ENCODE measurements at regions not wholly inside any gene's neighbourhood (a gene's known extent, or its start where the extent isn't known, plus 50 kb on each side); places are given as distances from the start of the nearest gene placed in this dataset.

GRCh38 chr9:31304576-31304975 is 1079.9 kb upstream of the ACO1 start:
- no peaks in the 10 kb centered on the region for H3K27me3 Mint-ChIP-seq (ENCODE audit: unreplicated experiment)
- peaks cover 2% of the 10 kb centered on the region for H3K9me3 Mint-ChIP-seq (ENCODE audit: unreplicated experiment)
- no peak overlapping the region for H3K4me3 Mint-ChIP-seq (ENCODE audit: unreplicated experiment)
- no peak for DNase-seq
- no peaks in the 10 kb centered on the region for H3K36me3 Mint-ChIP-seq (ENCODE audit: unreplicated experiment)
- TF ChIP-seq, protein P1, sequence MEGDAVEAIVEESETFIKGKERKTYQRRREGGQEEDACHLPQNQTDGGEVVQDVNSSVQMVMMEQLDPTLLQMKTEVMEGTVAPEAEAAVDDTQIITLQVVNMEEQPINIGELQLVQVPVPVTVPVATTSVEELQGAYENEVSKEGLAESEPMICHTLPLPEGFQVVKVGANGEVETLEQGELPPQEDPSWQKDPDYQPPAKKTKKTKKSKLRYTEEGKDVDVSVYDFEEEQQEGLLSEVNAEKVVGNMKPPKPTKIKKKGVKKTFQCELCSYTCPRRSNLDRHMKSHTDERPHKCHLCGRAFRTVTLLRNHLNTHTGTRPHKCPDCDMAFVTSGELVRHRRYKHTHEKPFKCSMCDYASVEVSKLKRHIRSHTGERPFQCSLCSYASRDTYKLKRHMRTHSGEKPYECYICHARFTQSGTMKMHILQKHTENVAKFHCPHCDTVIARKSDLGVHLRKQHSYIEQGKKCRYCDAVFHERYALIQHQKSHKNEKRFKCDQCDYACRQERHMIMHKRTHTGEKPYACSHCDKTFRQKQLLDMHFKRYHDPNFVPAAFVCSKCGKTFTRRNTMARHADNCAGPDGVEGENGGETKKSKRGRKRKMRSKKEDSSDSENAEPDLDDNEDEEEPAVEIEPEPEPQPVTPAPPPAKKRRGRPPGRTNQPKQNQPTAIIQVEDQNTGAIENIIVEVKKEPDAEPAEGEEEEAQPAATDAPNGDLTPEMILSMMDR (IDR thresholded peaks at IDR 0.05; ENCODE audit: partially characterized antibody, unreplicated experiment), result no peak
- H3K4me1 Mint-ChIP-seq (ENCODE audit: low read depth, unreplicated experiment), result peaks cover 7% of the 10 kb centered on the region
- no peak overlapping the region for H3K27ac Mint-ChIP-seq (ENCODE audit: unreplicated experiment)

- H3K4me3 Mint-ChIP-seq (ENCODE audit: unreplicated experiment), result no peak overlapping the region
- no peak for DNase-seq
- H3K36me3 Mint-ChIP-seq (ENCODE audit: unreplicated experiment), result no peaks in the 10 kb centered on the region
- no peaks in the 10 kb centered on the region for H3K27me3 Mint-ChIP-seq (ENCODE audit: unreplicated experiment)
- no peaks in the 10 kb centered on the region for H3K4me1 Mint-ChIP-seq (ENCODE audit: low read depth, unreplicated experiment)
- no peaks in the 10 kb centered on the region for H3K9me3 Mint-ChIP-seq (ENCODE audit: unreplicated experiment)
- H3K27ac Mint-ChIP-seq (ENCODE audit: unreplicated experiment), result no peak overlapping the region
- TF ChIP-seq, protein P1 (IDR thresholded peaks at IDR 0.05; ENCODE audit: partially characterized antibody, unreplicated experiment), result no peak
These were observed 1070.2 kb upstream of the ACO1 start for GRCh38 chr9:31314241-31314640.

- H3K4me3 Mint-ChIP-seq (ENCODE audit: unreplicated experiment), result no peak overlapping the region
- peaks cover 1% of the 10 kb centered on the region for H3K9me3 Mint-ChIP-seq (ENCODE audit: unreplicated experiment)
- DNase-seq, result no peak
- TF ChIP-seq, protein P1 (IDR thresholded peaks at IDR 0.05; ENCODE audit: partially characterized antibody, unreplicated experiment), result no peak
- no peaks in the 10 kb centered on the region for H3K4me1 Mint-ChIP-seq (ENCODE audit: low read depth, unreplicated experiment)
- H3K27ac Mint-ChIP-seq (ENCODE audit: unreplicated experiment), result no peak overlapping the region
- H3K27me3 Mint-ChIP-seq (ENCODE audit: unreplicated experiment), result no peaks in the 10 kb centered on the region
- no peaks in the 10 kb centered on the region for H3K36me3 Mint-ChIP-seq (ENCODE audit: unreplicated experiment)
These were observed 1063.9 kb upstream of the ACO1 start for GRCh38 chr9:31320494-31320893.

- no peak overlapping the region for H3K27ac Mint-ChIP-seq (ENCODE audit: unreplicated experiment)
- TF ChIP-seq, protein P1 (IDR thresholded peaks at IDR 0.05; ENCODE audit: partially characterized antibody, unreplicated experiment), result no peak
- H3K4me3 Mint-ChIP-seq (ENCODE audit: unreplicated experiment), result no peak overlapping the region
- H3K9me3 Mint-ChIP-seq (ENCODE audit: unreplicated experiment), result peaks cover 1% of the 10 kb centered on the region
- no peaks in the 10 kb centered on the region for H3K4me1 Mint-ChIP-seq (ENCODE audit: low read depth, unreplicated experiment)
- no peak for DNase-seq
- H3K27me3 Mint-ChIP-seq (ENCODE audit: unreplicated experiment), result no peaks in the 10 kb centered on the region
- no peaks in the 10 kb centered on the region for H3K36me3 Mint-ChIP-seq (ENCODE audit: unreplicated experiment)
These were observed 1063.2 kb upstream of the ACO1 start for GRCh38 chr9:31321256-31321655.

DNA sequence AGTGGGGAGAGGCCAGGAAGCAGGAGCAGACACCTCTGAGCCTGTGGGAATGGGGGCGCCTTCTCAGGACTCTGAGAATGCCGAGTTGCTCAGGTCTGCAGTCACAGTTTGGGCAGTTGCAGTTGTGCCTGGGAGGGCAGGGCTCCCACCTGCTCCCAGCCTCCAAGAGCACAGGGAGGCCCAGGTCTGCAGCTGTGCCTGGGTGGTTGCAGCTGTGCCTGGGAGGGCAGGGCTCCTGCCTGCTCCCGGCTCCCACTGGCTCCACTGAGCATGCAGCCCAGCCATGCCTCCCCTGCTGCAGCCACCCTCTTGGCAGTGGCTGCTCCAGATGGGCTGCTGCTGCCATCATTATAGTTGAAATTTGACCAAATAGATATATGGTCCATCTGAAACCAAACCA is 1062.8 kb upstream of the ACO1 start:
- no peak for DNase-seq
- Mint-ChIP-seq H3K4me3 (ENCODE audit: unreplicated experiment) (no peak overlapping the region), H3K9me3 (ENCODE audit: unreplicated experiment) (peaks cover 1% of the 10 kb centered on the region), H3K4me1 (ENCODE audit: low read depth, unreplicated experiment) (no peaks in the 10 kb centered on the region), H3K27ac (ENCODE audit: unreplicated experiment) (no peak overlapping the region), H3K36me3 (ENCODE audit: unreplicated experiment) (no peaks in the 10 kb centered on the region), H3K27me3 (ENCODE audit: unreplicated experiment) (peaks cover under 1% of the 10 kb centered on the region)
- TF ChIP-seq, protein P1 (IDR thresholded peaks at IDR 0.05; ENCODE audit: partially characterized antibody, unreplicated experiment), result no peak
